ENCODE measurements at regions not wholly inside any gene's neighbourhood (a gene's known extent, or its start where the extent isn't known, plus 50 kb on each side); places are given as distances from the start of the nearest gene placed in this dataset.
A peak's percentile ranks its signal among the peaks of the same experiment; 100 is the strongest.

GRCh38 chr9:69981686-69982445, 61.8 kb upstream of the MAMDC2 start:
- peaks cover 26% of the 10 kb centered on the region for H3K4me1 ChIP-seq (ENCODE audit: insufficient read depth, low read length, poor library complexity, severe bottlenecking)
- peak overlapping the region; percentile 12 for H3K4me3 ChIP-seq (ENCODE audit: low read length, poor library complexity, severe bottlenecking)
- no peaks in the 10 kb centered on the region for H3K79me2 ChIP-seq (ENCODE audit: insufficient read depth, low read length)
- peak overlapping the region; percentile 50; the same call in 1 of the 2 replicates for H2AFZ ChIP-seq (ENCODE audit: low read length)
- H3K4me2 ChIP-seq (ENCODE audit: low read depth, low read length, poor library complexity, severe bottlenecking), result peak overlapping the region; percentile 43
- TF ChIP-seq CTCF (conservative IDR thresholded peaks at IDR 0.05; ENCODE audit: low read length) (no peak), EZH2phosphoT487 (IDR thresholded peaks at IDR 0.05; ENCODE audit: borderline replicate concordance) (no peak)
- H4K20me1 ChIP-seq (ENCODE audit: insufficient read depth, low read length, poor library complexity, severe bottlenecking), result no peaks in the 10 kb centered on the region
- H3K9me2 ChIP-seq (replicated peaks; ENCODE audit: low read depth, low read length), result no peaks in the 10 kb centered on the region
- no peak overlapping the region for H3K9ac ChIP-seq (ENCODE audit: low read depth, low read length, poor library complexity, severe bottlenecking)
- H3K27me3 ChIP-seq (ENCODE audit: insufficient read depth, low read length, poor library complexity, severe bottlenecking), result no peaks in the 10 kb centered on the region
- no peaks in the 10 kb centered on the region for H3F3A ChIP-seq (ENCODE audit: low read depth)
- no peaks in the 10 kb centered on the region for H3K9me3 ChIP-seq (ENCODE audit: insufficient read depth, low read depth, low read length)
- H3K36me3 ChIP-seq (ENCODE audit: insufficient read depth, low read length), result no peaks in the 10 kb centered on the region

GRCh38 chr9:69984831-69985230, 58.8 kb upstream of the MAMDC2 start:
- Histone ChIP-seq H3K79me2 (ENCODE audit: insufficient read depth, low read length) (no peaks in the 10 kb centered on the region), H4K20me1 (ENCODE audit: insufficient read depth, low read length, poor library complexity, severe bottlenecking) (no peaks in the 10 kb centered on the region), H3K9me2 (replicated peaks; ENCODE audit: low read depth, low read length) (no peaks in the 10 kb centered on the region), H3K9ac (ENCODE audit: low read depth, low read length, poor library complexity, severe bottlenecking) (no peak overlapping the region), H3K4me3 (ENCODE audit: low read length, poor library complexity, severe bottlenecking) (no peak overlapping the region), H3K36me3 (ENCODE audit: insufficient read depth, low read length) (no peaks in the 10 kb centered on the region), H3F3A (ENCODE audit: low read depth) (no peaks in the 10 kb centered on the region), H3K9me3 (ENCODE audit: insufficient read depth, low read depth, low read length) (no peaks in the 10 kb centered on the region), H3K27me3 (ENCODE audit: insufficient read depth, low read length, poor library complexity, severe bottlenecking) (no peaks in the 10 kb centered on the region), H3K4me2 (ENCODE audit: low read depth, low read length, poor library complexity, severe bottlenecking) (no peak overlapping the region), H3K4me1 (ENCODE audit: insufficient read depth, low read length, poor library complexity, severe bottlenecking) (peaks cover 26% of the 10 kb centered on the region), H2AFZ (ENCODE audit: low read length) (no peak overlapping the region)
- no peak for TF ChIP-seq CTCF (conservative IDR thresholded peaks at IDR 0.05; ENCODE audit: low read length)
- no peak for TF ChIP-seq EZH2phosphoT487 (IDR thresholded peaks at IDR 0.05; ENCODE audit: borderline replicate concordance)

GRCh38 chr9:69985971-69986370, 57.7 kb upstream of the MAMDC2 start:
- H3K4me3 ChIP-seq (ENCODE audit: low read length, poor library complexity, severe bottlenecking), result no peak overlapping the region
- no peaks in the 10 kb centered on the region for H4K20me1 ChIP-seq (ENCODE audit: insufficient read depth, low read length, poor library complexity, severe bottlenecking)
- no peaks in the 10 kb centered on the region for H3K9me2 ChIP-seq (replicated peaks; ENCODE audit: low read depth, low read length)
- H2AFZ ChIP-seq (ENCODE audit: low read length), result no peak overlapping the region
- H3K4me1 ChIP-seq (ENCODE audit: insufficient read depth, low read length, poor library complexity, severe bottlenecking), result peaks cover 24% of the 10 kb centered on the region
- H3K9me3 ChIP-seq (ENCODE audit: insufficient read depth, low read depth, low read length), result no peaks in the 10 kb centered on the region
- H3K4me2 ChIP-seq (ENCODE audit: low read depth, low read length, poor library complexity, severe bottlenecking), result no peak overlapping the region
- TF ChIP-seq EZH2phosphoT487 (IDR thresholded peaks at IDR 0.05; ENCODE audit: borderline replicate concordance) (no peak), CTCF (conservative IDR thresholded peaks at IDR 0.05; ENCODE audit: low read length) (no peak)
- H3K9ac ChIP-seq (ENCODE audit: low read depth, low read length, poor library complexity, severe bottlenecking), result no peak overlapping the region
- no peaks in the 10 kb centered on the region for H3F3A ChIP-seq (ENCODE audit: low read depth)
- no peaks in the 10 kb centered on the region for H3K36me3 ChIP-seq (ENCODE audit: insufficient read depth, low read length)
- no peaks in the 10 kb centered on the region for H3K79me2 ChIP-seq (ENCODE audit: insufficient read depth, low read length)
- H3K27me3 ChIP-seq (ENCODE audit: insufficient read depth, low read length, poor library complexity, severe bottlenecking), result no peaks in the 10 kb centered on the region

Data from Loucy (cell line).